NAMALWA (cell line): ENCODE measurements at regions not wholly inside any gene's neighbourhood (a gene's known extent, or its start where the extent isn't known, plus 50 kb on each side); places are given as distances from the start of the nearest gene placed in this dataset.
"Not testable (repeated sequence)": the region's sequence is repeated elsewhere in the genome, so short reads cannot be mapped to it uniquely, and the experiment has no call there.

Source experiments
- DNase-seq: peaks from one replicate; pipeline ENCODE4 v3.0.0-alpha.2; 2015; ENCODE audit warnings: low spot score

DNA sequence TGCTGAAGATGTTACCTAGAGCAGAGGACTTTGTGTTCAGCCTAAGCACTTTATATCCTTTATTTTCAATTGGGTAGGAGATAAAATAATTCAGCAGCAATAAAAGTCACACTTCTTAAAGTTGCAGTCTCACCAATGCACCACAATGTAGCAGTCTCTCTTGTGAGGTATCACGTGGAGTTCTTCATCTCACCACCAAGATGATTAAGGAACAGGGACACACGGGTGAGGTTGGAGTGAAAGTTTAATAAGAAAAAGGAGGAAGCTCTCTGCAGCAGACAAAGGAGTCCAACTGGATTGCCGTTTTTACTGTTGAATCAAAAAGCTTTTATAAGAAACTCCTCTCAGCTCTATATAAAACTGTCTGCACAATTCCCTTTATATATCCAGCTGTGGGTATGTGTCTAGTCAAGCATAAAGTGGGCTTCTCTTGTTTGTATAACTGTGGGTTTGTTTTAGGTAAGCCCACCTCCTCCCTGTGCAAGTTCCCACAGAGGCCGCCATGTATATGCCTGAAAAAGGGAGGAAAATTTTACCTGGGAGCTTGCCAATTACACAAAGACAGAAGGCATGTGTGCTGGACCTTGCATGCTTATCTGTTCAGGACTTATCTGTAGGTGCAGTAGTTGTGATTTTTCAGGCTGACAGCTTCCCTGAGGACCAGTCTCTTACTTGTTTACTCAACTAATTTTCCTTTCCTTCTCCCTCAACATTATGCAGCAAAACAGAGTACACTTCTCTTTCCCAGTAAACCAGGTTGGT is 1497.2 kb upstream of the TPTE start:
- DNase-seq = not testable (repeated sequence)

DNA sequence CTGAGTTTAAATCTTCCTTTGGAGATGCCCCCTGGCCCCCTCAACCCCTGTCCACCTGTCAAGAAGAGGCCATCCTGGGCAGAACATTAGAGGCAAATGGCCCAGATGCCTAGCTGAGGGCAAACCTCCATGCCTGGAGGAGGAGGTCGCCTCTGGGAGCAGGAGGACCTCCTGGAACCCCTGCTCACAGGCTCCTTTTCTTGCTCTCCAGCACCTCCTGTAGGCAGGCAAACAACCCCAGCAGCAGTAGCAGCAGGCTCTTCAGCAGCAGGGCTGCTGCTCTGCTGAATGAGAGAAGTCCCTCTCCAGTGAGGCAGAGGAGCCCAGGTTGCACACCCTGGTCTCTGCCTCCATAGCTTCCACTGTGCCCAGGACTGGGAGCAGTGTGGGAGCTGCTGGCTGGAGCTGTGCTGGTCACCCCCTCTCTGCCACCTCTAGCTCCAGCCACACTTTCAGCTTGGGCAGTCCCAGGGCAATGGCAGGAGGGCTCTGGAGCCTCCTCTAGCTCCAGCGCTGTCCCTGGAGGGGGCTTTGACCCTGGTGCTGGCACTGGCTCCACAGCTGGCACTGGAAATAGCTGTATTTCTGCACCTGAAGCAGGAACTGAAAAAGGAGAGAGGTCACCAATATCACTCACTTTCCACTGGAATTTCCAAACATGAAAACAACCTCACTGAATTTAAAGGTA is 1494.5 kb upstream of the TPTE start:
- DNase-seq = not testable (repeated sequence)

- not testable (repeated sequence) for DNase-seq
These were observed 1494.0 kb upstream of the TPTE start for GRCh38 chr21:9027417-9027800.

DNA sequence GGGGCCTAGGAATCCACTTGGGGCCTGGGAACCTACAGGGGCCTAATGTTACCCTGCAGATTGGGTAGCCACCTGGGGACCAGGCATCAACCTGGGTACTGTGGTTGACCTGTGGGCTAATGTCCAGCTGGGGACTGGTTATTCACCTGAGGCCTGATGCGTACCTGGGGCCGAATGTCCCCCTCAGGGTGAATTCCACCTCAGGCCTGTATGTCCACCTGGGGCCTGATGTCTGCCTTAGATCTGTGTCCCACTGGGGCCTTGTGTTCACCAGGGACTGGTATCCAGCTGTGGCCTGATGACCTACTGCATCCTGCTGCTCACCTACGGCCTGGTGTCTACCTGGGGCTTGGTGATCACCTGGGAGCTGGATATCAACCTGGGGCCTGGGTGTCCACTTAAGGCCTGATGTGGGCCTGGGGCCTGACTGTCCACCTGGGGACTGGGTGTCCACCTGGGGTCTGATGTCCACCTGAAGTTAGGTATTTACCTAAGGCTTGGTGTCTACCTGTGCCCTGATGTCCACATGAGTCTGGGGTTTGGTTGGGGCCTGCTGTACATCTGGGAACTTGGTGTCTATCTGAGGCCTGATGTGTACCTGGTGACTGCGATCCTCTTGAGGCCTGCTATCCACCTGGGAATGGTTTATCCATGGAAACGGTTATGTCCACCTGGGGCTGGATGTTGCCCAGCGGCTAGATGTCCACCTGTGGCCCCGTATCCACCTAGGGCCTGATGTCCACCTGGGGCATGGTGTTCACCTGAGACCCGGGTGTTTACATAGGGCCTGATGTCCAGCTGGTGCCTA is 1492.6 kb upstream of the TPTE start:
- not testable (repeated sequence) for DNase-seq

- not testable (repeated sequence) for DNase-seq
These were observed 1491.2 kb upstream of the TPTE start for GRCh38 chr21:9030141-9030665.

- DNase-seq = not testable (repeated sequence)
These were observed 1489.7 kb upstream of the TPTE start for GRCh38 chr21:9031482-9032374.

- not testable (repeated sequence) for DNase-seq
These were observed 1488.8 kb upstream of the TPTE start for GRCh38 chr21:9032547-9032946.

- not testable (repeated sequence) for DNase-seq
These were observed 1488.1 kb upstream of the TPTE start for GRCh38 chr21:9033295-9033694.

- not testable (repeated sequence) for DNase-seq
These were observed 1486.7 kb upstream of the TPTE start for GRCh38 chr21:9034491-9035200.

- DNase-seq = not testable (repeated sequence)
These were observed 1486.2 kb upstream of the TPTE start for GRCh38 chr21:9035225-9035624.

DNA sequence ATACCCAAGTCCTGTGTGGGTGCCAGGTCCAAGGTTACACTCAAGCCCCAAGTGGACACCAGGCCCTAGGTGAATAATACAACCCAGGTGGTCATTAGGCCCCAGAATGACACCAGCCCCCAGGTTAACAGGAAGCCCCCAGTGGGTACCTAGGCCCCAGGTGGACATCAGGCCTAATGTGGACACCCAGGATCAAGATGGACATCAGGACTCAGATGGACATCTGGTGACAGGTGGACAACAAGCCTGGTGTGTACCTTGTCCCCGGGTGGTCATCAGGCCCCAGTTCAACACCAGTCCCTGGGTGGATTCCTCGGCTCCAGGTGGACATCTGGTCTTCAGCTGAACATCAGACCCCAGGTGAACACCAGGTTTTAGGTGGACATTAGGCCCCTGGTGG is 1485.4 kb upstream of the TPTE start:
- DNase-seq = not testable (repeated sequence)

DNA sequence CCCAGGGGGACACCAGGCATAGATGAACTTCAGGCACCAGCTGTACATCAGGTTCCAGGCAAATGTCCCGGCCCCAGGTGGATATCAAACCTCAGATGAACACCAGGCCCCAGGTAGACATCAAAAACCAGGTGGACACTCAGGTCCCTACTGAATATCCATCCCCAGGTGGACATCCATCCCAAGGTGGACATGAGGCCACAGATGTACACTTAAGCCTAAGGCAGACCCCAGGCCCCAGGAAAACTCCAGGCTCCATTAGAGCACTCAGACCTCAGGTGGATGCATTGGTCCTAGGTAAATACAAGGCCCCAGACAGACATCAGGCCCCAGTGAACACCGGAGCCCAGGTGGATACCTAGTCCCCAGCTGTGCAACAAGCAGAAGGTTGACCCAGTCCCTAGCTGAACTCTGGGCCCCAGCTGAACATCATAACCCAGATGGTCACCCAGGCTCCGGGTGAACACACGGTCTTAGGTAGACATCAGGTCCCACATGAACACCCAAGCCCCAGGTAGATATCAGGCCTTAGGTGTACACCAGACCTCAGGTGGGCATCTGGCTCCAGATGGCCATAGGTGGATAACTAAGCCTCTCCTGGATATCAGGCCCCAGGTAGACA is 1484.3 kb upstream of the TPTE start:
- not testable (repeated sequence) for DNase-seq

DNA sequence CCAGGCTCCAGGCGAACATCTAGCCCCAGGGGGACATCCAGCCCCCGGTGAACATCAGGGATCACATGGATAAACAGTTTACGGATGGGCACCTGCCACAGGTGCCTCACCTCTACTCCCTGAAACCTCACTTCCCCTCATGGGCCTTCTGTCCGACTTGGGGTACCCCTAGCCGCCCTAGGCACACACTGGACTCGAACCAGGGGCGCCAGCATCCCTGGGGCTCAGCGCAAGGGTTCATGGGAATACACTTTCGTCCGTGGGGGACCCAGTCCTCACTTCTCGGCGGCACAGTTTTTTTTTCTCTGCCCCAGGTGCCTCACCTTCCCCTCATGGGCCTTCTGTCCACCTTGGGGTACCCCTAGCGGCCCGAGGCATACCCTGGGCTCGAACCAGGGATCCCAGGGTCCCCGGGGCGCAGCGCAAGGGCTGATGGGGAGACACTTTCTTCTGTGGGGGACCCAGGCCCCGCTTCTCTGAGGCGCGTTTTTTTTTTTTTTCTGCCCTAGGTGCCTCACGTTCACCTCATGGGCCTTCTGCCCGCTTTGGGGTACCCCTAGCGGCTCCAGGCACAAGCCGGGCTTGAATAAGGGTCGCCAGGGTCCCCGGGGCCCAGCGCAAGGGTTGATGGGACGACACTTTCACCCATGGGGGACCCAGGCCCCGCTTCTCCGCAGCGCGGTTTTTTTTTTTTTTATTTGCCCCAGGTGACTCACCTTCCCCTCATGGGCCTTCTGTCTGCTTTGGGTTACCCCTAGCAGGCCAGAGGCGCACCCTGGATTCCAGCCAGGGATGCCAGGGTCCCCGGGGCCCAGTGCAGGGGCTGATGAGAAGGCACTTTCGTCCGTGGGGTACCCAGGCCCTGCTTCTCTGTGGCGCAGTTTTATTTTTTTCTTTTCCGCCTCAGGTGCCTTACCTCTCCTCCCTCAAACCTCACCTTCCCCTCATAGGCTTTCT is 1483.5 kb upstream of the TPTE start:
- DNase-seq = not testable (repeated sequence)

DNA sequence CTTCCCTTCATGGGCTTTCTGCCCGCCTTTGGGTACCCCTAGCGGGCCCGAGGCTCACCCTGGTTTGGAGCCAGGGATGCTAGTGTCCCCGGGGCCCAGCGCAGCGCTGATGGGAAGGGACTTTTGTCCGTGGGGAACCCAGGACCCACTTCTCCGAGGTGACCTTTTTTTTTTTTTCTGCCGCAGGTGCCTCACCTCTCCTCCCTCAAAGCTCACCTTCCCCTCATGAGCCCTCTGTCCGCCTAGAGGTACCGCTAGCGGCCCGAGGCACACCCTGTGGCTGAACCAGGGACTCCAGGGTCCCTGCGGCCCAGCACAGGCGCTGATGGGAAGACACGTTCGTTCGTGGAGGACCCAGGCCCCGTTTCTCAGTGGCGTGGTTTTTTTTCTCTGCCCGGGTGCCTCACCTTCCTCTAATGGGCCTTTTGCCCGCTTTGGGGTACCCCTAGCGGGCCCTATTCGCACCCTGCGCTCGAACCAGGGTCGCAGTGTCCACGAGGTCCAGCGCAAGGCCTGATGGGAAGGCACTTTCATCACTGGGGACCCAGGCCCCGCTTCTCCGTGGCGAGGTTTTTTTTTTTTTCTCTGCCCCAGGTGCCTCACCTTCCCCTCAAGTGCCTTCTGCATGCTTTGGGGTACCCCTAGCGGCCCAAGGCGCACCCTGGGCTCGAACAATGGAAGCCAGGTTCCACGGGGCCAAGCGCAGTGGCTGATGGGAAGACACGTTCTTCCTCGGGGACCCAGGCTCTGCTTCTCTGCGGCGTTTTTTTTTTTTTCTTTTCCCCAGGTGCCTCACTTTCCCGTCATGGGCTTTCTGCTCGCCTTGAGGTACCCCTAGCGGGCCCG is 1481.6 kb upstream of the TPTE start:
- not testable (repeated sequence) for DNase-seq

- not testable (repeated sequence) for DNase-seq
These were observed 1481.0 kb upstream of the TPTE start for GRCh38 chr21:9040406-9040805.

DNA sequence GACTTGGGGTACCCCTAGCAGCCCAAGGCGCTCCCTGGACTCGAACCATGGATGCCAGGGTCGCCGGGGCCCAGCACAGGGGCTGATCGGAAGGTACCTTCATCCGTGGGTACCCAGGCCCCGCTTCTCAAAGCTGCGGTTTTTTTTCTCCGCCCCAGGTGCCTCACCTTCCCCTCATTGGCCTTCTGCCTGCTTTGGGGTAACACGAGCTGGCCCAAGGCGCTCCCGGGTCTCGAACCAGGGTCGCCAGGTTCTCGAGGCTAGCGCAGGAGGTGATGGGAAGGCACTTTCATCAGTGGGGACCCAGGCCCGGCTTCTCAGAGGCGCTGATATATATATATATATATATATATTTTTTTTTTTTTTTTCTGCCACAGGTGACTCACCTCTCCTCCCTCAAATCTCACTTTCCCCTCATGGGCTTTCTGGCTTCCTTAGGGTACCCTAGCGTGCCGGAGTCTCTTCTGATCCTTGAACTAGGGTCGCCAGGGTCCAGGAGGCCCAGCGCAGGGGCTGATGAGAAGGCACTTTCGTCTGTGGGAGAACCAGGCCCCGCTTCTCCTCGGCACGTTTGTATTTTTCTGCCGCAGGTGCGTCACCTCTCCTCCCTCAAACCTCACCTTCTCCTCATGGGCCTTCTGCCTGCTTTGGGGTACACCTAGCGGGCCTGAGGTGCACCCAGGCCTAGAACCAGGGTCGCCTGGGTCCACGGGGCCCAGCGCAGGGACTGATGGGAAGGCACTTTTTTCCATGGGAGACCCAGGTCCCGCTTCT is 1480.0 kb upstream of the TPTE start:
- DNase-seq = not testable (repeated sequence)

- DNase-seq = not testable (repeated sequence)
These were observed 1478.3 kb upstream of the TPTE start for GRCh38 chr21:9043089-9043488.
